HepG2 (cell line): ENCODE measurements at regions not wholly inside any gene's neighbourhood (a gene's known extent, or its start where the extent isn't known, plus 50 kb on each side); places are given as distances from the start of the nearest gene placed in this dataset.

Experiments used
- ATAC-seq: fragments of 200-7000 bp; cut with Tn5 transposase; 3 replicates; pipeline ENCODE4 v1.9.1; 2020; ENCODE audit warnings: mild to moderate bottlenecking, moderate library complexity
- BruUV-seq: library from RNA; stranded (reverse); fragments of 400-500 nt; replicated peaks from 2 replicates; lab custom pipeline; 2021; lab: Mats Ljungman, UMichigan
- CTCF ChIA-PET: fragments of 300-600 bp; formaldehyde crosslinking; extraction: SDS; loops from one replicate; lab custom pipeline; 2021; ENCODE audit warnings: low total read pairs, inconsistent platforms, low intra/inter-chr PET ratio; lab: Yijun Ruan, JAX
- POLR2A ChIA-PET: fragments of 350-600 bp; sonication (Branson Sonifier 250); formaldehyde crosslinking; loops from one replicate; lab custom pipeline; 2020; ENCODE audit warnings: antibody characterized with exemption, inconsistent platforms; lab: Yijun Ruan, JAX
- DNase-seq: peaks from one replicate; pipeline ENCODE4 v3.0.0-alpha.2; 2015; ENCODE audit warnings: low spot score
- FAIRE-seq: peaks from 3 replicates; lab custom pipeline; 2011; peaks lifted over from hg19 to GRCh38; lab: Jason Lieb, UNC
- H2AFZ ChIP-seq: one replicate; pipeline ENCODE4 v1.6.1; 2011; ENCODE audit warnings: low read length, inconsistent platforms
- H3K27ac ChIP-seq: fragments of 300-600 bp; 3 replicates; pipeline ENCODE4 v1.8.0; 2011; ENCODE audit warnings: mixed run types, mild to moderate bottlenecking, mixed read lengths, low read length, inconsistent platforms; ENCODE audit not compliant: insufficient read depth; ENCODE audit errors: extremely low read length
- H3K27me3 ChIP-seq, 2 experiments: fragments of 200-600 bp in 1 of 2; 2 replicates in 1 of 2; 3 replicates in 1 of 2; pipeline versions ENCODE4 v1.6.0 to v1.8.0; 2011; ENCODE audit warnings: low read length in 2 of 2, mild to moderate bottlenecking in 2 of 2, moderate library complexity in 2 of 2, inconsistent platforms in 1 of 2; ENCODE audit not compliant: insufficient read depth in 2 of 2, control insufficient read depth in 1 of 2
- H3K36me3 ChIP-seq, 2 experiments: fragments of 200-600 bp in 1 of 2; replicated peaks in 1 of 2; 2 replicates in 1 of 2; 3 replicates in 1 of 2; pipeline versions ENCODE4 v1.5.1 to v1.8.0; 2011; ENCODE audit warnings: low read length in 2 of 2, inconsistent platforms in 1 of 2; ENCODE audit not compliant: insufficient read depth in 2 of 2, control insufficient read depth in 1 of 2
- H3K4me1 ChIP-seq: 2 replicates; pipeline ENCODE4 v1.5.1; 2012; ENCODE audit warnings: low read length, inconsistent platforms; ENCODE audit not compliant: insufficient read depth
- H3K4me2 ChIP-seq: 2 replicates; pipeline ENCODE4 v1.6.0; 2011; ENCODE audit warnings: low read depth, low read length, inconsistent platforms
- H3K4me3 ChIP-seq, 3 experiments: fragments of 200-600 bp in 1 of 3; sonication (generic), shearing (Covaris generic) in 1 of 3; replicated peaks in 1 of 3; 2 replicates each; pipeline ENCODE4 v1.5.1; 2011 to 2016; ENCODE audit warnings: low read length in 3 of 3, inconsistent platforms in 2 of 3, low read depth in 2 of 3, mild to moderate bottlenecking in 2 of 3, control low read depth in 1 of 3, mixed read lengths in 1 of 3; ENCODE audit not compliant: insufficient read depth in 1 of 3
- H3K79me2 ChIP-seq: one replicate; pipeline ENCODE4 v1.6.1; 2011; ENCODE audit warnings: low read length, inconsistent platforms; ENCODE audit not compliant: insufficient read depth
- H3K9ac ChIP-seq: 2 replicates; pipeline ENCODE4 v1.6.0; 2011; ENCODE audit warnings: mild to moderate bottlenecking, low read depth, low read length, inconsistent platforms; ENCODE audit not compliant: insufficient read depth
- H3K9me3 ChIP-seq: 2 replicates; pipeline ENCODE4 v1.5.1; 2012; ENCODE audit warnings: mild to moderate bottlenecking, low read length
- H4K20me1 ChIP-seq: 2 replicates; pipeline ENCODE4 v1.6.0; 2011; ENCODE audit warnings: inconsistent platforms, mild to moderate bottlenecking, low read length, moderate library complexity; ENCODE audit not compliant: insufficient read depth
- CCDC6 ChIP-seq: sonication (generic); formaldehyde crosslinking; IDR thresholded peaks from 2 replicates; pipeline ENCODE4 v1.8.1; 2022; ENCODE audit warnings: mild to moderate bottlenecking, missing genetic modification reagents, moderate library complexity
- EP300 ChIP-seq, 3 experiments: sonication (generic) in 1 of 3; formaldehyde crosslinking in 1 of 3; IDR thresholded peaks; 2 replicates each; pipeline versions ENCODE4 v1.5.1 to v1.6.1; 2011 to 2020; ENCODE audit warnings: low read depth in 2 of 3, low read length in 2 of 3, borderline replicate concordance in 1 of 3, improper control_type of control experiment in 1 of 3, mild to moderate bottlenecking in 1 of 3, missing genetic modification reagents in 1 of 3, moderate library complexity in 1 of 3
- GABPB1 ChIP-seq: IDR thresholded peaks from 2 replicates; pipeline ENCODE4 v1.6.1; 2016; ENCODE audit warnings: mild to moderate bottlenecking, missing genetic modification reagents, moderate library complexity, missing compliant biosample characterization
- GATAD2A ChIP-seq: IDR thresholded peaks from 2 replicates; pipeline ENCODE4 v1.6.1; 2016
- KAT2B ChIP-seq: fragments of 150-350 bp; IDR thresholded peaks from 2 replicates; pipeline ENCODE4 v1.6.1; 2014; ENCODE audit warnings: low read depth, low read length, borderline replicate concordance
- LCORL ChIP-seq, 2 experiments: fragments of 450-650 bp in 1 of 2; sonication (generic) in 1 of 2; formaldehyde crosslinking in 1 of 2; IDR thresholded peaks; 2 replicates each; pipeline versions ENCODE4 v1.5.0 to v1.6.1; 2017 to 2020; ENCODE audit warnings: antibody characterized with exemption in 1 of 2, missing genetic modification reagents in 1 of 2
- PHF5A ChIP-seq: IDR thresholded peaks from one replicate; pipeline ENCODE4 v1.6.1; 2018; ENCODE audit warnings: low read depth, missing genetic modification reagents; ENCODE audit not compliant: unreplicated experiment
- SMAD9 ChIP-seq: sonication (generic); formaldehyde crosslinking; IDR thresholded peaks from 2 replicates; pipeline ENCODE4 v1.5.1; 2020; ENCODE audit warnings: mild to moderate bottlenecking, missing genetic modification reagents
- SRSF9 ChIP-seq: fragments of 200-400 bp; formaldehyde crosslinking; IDR thresholded peaks from 2 replicates; pipeline ENCODE4 v1.6.1; 2018; ENCODE audit warnings: borderline replicate concordance, mild to moderate bottlenecking, low read depth, low read length; ENCODE audit not compliant: insufficient read depth, poor library complexity, severe bottlenecking
- TRIM24 ChIP-seq: sonication (generic); formaldehyde crosslinking; IDR thresholded peaks from 2 replicates; pipeline ENCODE4 v1.8.0; 2022; ENCODE audit warnings: mild to moderate bottlenecking, missing genetic modification reagents
- ZFP36L1 ChIP-seq: sonication (generic); formaldehyde crosslinking; IDR thresholded peaks from 2 replicates; pipeline ENCODE4 v1.8.0; 2022; ENCODE audit warnings: mild to moderate bottlenecking, missing genetic modification reagents, moderate library complexity
- ZNF430 ChIP-seq: sonication (generic); formaldehyde crosslinking; IDR thresholded peaks from 2 replicates; pipeline ENCODE4 v1.9.0; 2021; ENCODE audit warnings: mild to moderate bottlenecking, missing genetic modification reagents
- ZNF468 ChIP-seq: sonication (generic); formaldehyde crosslinking; IDR thresholded peaks from 2 replicates; pipeline ENCODE4 v1.8.0; 2022; ENCODE audit warnings: mild to moderate bottlenecking, moderate library complexity, missing genetic modification reagents
- ZNF570 ChIP-seq: sonication (generic); formaldehyde crosslinking; IDR thresholded peaks from 2 replicates; pipeline ENCODE4 v1.4.0; 2020; ENCODE audit warnings: mild to moderate bottlenecking, missing genetic modification reagents, borderline replicate concordance
- WGBS: methylation state at CpG from one replicate; pipeline ENCODE4 v1.1.6; 2017; ENCODE audit warnings: low lambda C conversion rate; 5-methylcytosine and 5-hydroxymethylcytosine counted together
- in situ Hi-C: cut with HindIII; loops from 2 replicates; pipeline ENCODE4 v1.10.0; 2017; ENCODE audit warnings: low pct_unique_long_range_greater_than_20kb; ENCODE audit not compliant: extremely low pct_ligation_motif_present
- intact Hi-C: fragments of 100-400 bp; cut with micrococcal nuclease; formaldehyde crosslinking; loops from one replicate; pipeline ENCODE4 v1.10.0; 2022; ENCODE audit not compliant: unreplicated experiment
- TF ChIP-seq, protein P1 (sequence below): sonication (generic); formaldehyde crosslinking; IDR thresholded peaks from 2 replicates; pipeline ENCODE4 v1.5.1; 2020; ENCODE audit warnings: missing genetic modification reagents, mild to moderate bottlenecking, borderline replicate concordance
- TF ChIP-seq, protein P2 (sequence below): sonication (generic); formaldehyde crosslinking; conservative IDR thresholded peaks from 2 replicates; pipeline ENCODE4 v1.8.0; 2022; ENCODE audit warnings: low read depth, missing genetic modification reagents
- TF ChIP-seq, protein P3 (sequence below): IDR thresholded peaks from 2 replicates; pipeline ENCODE4 v1.6.1; 2016; ENCODE audit warnings: low read depth

DNA sequence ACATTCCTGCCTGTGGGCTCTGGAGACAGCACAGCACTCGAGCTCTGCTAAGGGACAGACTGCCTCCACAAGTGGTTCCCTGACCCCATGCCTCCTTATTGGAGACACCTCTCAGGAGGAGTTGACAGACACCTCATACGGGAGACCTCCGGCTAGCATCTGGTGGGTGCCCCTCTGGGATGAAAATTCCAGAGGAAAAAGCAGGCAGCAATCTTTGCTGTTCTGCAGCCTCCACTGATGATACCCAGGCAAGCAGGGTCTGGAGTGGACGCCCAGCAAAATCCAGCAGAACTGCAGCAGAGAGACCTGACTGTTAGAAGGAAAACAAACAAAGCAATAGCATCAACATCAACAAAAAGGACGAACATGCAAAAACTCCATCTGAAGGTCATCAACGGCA lies 639.4 kb downstream of the SLC16A7 start:
- H3K4me2 ChIP-seq = no peak overlapping the region
- H3K79me2 ChIP-seq = no peaks in the 10 kb centered on the region
- in situ Hi-C loops = no loop called here
- H2AFZ ChIP-seq = no peak overlapping the region
- DNase-seq = no peak
- ATAC-seq = no peak; the same call in 2 of the 3 replicates
- no peaks in the 10 kb centered on the region for H4K20me1 ChIP-seq
- ChIA-PET CTCF (no interaction called here), POLR2A (no interaction called here)
- FAIRE-seq = no peak
- no peak overlapping the region for H3K4me3 ChIP-seq
- no peak overlapping the region for H3K27ac ChIP-seq
- WGBS = 12% methylated on average over 5 of the region's 6 CpGs
- no peaks in the 10 kb centered on the region for H3K4me1 ChIP-seq
- H3K27me3 ChIP-seq = no peaks in the 10 kb centered on the region; a peak in 1 of 5 replicates
- BruUV-seq = no TSS peak
- no peaks in the 10 kb centered on the region for H3K36me3 ChIP-seq
- no peaks in the 10 kb centered on the region for H3K9me3 ChIP-seq
- intact Hi-C loops = no loop called here
- H3K9ac ChIP-seq = no peak overlapping the region
- TF ChIP-seq EP300 (IDR thresholded peaks at IDR 0.05; ENCODE audit: low read depth in 2 of 2, low read length in 2 of 2) = no peak
- TF ChIP-seq EP300 (CRISPR knock-in tag; IDR thresholded peaks at IDR 0.05; ENCODE audit: borderline replicate concordance) = no peak
- no peak for TF ChIP-seq KAT2B
- no peak for TF ChIP-seq PHF5A (CRISPR knock-in tag)
- no peak for TF ChIP-seq SRSF9
- no peak for TF ChIP-seq ZNF430 (CRISPR knock-in tag)
- TF ChIP-seq TRIM24 (CRISPR knock-in tag) = no peak
- TF ChIP-seq LCORL (IDR thresholded peaks at IDR 0.05) = no peak
- TF ChIP-seq LCORL (CRISPR knock-in tag; IDR thresholded peaks at IDR 0.05) = no peak
- TF ChIP-seq SMAD9 (CRISPR knock-in tag) = no peak
- no peak for TF ChIP-seq CCDC6 (CRISPR knock-in tag)
- no peak for TF ChIP-seq GABPB1 (CRISPR knock-in tag)
- no peak for TF ChIP-seq GATAD2A (CRISPR knock-in tag)
- TF ChIP-seq, protein P1, sequence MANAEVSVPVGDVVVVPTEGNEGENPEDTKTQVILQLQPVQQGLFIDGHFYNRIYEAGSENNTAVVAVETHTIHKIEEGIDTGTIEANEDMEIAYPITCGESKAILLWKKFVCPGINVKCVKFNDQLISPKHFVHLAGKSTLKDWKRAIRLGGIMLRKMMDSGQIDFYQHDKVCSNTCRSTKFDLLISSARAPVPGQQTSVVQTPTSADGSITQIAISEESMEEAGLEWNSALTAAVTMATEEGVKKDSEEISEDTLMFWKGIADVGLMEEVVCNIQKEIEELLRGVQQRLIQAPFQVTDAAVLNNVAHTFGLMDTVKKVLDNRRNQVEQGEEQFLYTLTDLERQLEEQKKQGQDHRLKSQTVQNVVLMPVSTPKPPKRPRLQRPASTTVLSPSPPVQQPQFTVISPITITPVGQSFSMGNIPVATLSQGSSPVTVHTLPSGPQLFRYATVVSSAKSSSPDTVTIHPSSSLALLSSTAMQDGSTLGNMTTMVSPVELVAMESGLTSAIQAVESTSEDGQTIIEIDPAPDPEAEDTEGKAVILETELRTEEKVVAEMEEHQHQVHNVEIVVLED (CRISPR knock-in tag) = no peak
- TF ChIP-seq ZNF468 (CRISPR knock-in tag) = no peak
- no peak for TF ChIP-seq ZNF570 (CRISPR knock-in tag)
- TF ChIP-seq, protein P2, sequence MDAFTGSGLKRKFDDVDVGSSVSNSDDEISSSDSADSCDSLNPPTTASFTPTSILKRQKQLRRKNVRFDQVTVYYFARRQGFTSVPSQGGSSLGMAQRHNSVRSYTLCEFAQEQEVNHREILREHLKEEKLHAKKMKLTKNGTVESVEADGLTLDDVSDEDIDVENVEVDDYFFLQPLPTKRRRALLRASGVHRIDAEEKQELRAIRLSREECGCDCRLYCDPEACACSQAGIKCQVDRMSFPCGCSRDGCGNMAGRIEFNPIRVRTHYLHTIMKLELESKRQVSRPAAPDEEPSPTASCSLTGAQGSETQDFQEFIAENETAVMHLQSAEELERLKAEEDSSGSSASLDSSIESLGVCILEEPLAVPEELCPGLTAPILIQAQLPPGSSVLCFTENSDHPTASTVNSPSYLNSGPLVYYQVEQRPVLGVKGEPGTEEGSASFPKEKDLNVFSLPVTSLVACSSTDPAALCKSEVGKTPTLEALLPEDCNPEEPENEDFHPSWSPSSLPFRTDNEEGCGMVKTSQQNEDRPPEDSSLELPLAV = no peak
- no peak for TF ChIP-seq ZFP36L1 (CRISPR knock-in tag)
- TF ChIP-seq, protein P3, sequence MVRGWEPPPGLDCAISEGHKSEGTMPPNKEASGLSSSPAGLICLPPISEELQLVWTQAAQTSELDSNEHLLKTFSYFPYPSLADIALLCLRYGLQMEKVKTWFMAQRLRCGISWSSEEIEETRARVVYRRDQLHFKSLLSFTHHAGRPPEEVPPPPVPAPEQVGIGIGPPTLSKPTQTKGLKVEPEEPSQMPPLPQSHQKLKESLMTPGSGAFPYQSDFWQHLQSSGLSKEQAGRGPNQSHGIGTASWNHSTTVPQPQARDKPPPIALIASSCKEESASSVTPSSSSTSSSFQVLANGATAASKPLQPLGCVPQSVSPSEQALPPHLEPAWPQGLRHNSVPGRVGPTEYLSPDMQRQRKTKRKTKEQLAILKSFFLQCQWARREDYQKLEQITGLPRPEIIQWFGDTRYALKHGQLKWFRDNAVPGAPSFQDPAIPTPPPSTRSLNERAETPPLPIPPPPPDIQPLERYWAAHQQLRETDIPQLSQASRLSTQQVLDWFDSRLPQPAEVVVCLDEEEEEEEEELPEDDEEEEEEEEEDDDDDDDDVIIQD (CRISPR knock-in tag) = no peak
